HFF-Myc (cell line): ENCODE measurements at regions not wholly inside any gene's neighbourhood (a gene's known extent, or its start where the extent isn't known, plus 50 kb on each side); places are given as distances from the start of the nearest gene placed in this dataset.

Experiments
- DNase-seq: peaks from one replicate; pipeline ENCODE4 v3.0.0-alpha.2; 2011; ENCODE audit warnings: low read depth; ENCODE audit errors: extremely low read depth
- H3K4me3 ChIP-seq: replicated peaks from 2 replicates; pipeline ENCODE4 v1.5.1; 2011; ENCODE audit warnings: low read depth, mild to moderate bottlenecking, control low read depth, low read length
- TF ChIP-seq, protein P1 (sequence below): IDR thresholded peaks from 2 replicates; pipeline ENCODE4 v1.5.1; 2012; ENCODE audit warnings: mild to moderate bottlenecking, low read depth, low read length, control low read depth; ENCODE audit errors: missing control alignments

GRCh38 chr6:1135726-1136414 lies 176.0 kb upstream of the FOXQ1 start:
- no peak overlapping the region for H3K4me3 ChIP-seq
- TF ChIP-seq, protein P1, sequence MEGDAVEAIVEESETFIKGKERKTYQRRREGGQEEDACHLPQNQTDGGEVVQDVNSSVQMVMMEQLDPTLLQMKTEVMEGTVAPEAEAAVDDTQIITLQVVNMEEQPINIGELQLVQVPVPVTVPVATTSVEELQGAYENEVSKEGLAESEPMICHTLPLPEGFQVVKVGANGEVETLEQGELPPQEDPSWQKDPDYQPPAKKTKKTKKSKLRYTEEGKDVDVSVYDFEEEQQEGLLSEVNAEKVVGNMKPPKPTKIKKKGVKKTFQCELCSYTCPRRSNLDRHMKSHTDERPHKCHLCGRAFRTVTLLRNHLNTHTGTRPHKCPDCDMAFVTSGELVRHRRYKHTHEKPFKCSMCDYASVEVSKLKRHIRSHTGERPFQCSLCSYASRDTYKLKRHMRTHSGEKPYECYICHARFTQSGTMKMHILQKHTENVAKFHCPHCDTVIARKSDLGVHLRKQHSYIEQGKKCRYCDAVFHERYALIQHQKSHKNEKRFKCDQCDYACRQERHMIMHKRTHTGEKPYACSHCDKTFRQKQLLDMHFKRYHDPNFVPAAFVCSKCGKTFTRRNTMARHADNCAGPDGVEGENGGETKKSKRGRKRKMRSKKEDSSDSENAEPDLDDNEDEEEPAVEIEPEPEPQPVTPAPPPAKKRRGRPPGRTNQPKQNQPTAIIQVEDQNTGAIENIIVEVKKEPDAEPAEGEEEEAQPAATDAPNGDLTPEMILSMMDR, result no peak
- no peak for DNase-seq

- TF ChIP-seq, protein P1, result no peak
- H3K4me3 ChIP-seq, result no peak overlapping the region
- DNase-seq, result peak; percentile 38
Observed at GRCh38 chr6:1131285-1132079, 180.4 kb upstream of the FOXQ1 start.

DNA sequence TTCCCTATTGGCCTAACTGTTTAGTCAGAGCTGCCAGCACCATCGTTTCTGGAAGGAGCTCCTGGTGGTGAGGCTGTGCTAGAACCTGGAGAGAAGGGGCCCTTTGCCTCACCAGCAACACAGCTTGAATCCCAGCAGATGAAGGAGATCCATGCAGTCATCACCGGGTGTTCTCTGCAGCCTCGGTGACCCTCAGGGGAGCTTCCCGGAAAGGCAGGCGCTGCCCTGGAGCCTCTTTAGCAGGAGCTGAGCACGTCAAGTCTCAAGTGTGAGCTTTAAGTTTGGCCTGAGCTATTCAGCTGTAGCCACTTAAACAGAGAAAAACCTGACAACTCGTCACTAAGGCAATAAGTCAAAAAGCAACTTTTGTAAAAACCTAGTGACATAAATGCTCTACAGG lies 181.2 kb upstream of the FOXQ1 start:
- no peak for DNase-seq
- TF ChIP-seq, protein P1, result no peak
- no peak overlapping the region for H3K4me3 ChIP-seq

- peak; percentile 29 for DNase-seq
Observed at GRCh38 chr6:1129131-1129530, 182.8 kb upstream of the FOXQ1 start.

GRCh38 chr6:1127597-1128288 lies 184.2 kb upstream of the FOXQ1 start:
- H3K4me3 ChIP-seq, result no peak overlapping the region
- TF ChIP-seq, protein P1, result no peak
- no peak for DNase-seq

More at GRCh38 chr6:1129131-1129530, 182.8 kb upstream of the FOXQ1 start:
- TF ChIP-seq, protein P1, result no peak
- H3K4me3 ChIP-seq, result no peak overlapping the region

GRCh38 chr6:1127129-1127528 lies 184.8 kb upstream of the FOXQ1 start:
- H3K4me3 ChIP-seq, result no peak overlapping the region
- DNase-seq, result no peak
- TF ChIP-seq, protein P1, result no peak
